ENCODE measurements at regions not wholly inside any gene's neighbourhood (a gene's known extent, or its start where the extent isn't known, plus 50 kb on each side); places are given as distances from the start of the nearest gene placed in this dataset.

DNA sequence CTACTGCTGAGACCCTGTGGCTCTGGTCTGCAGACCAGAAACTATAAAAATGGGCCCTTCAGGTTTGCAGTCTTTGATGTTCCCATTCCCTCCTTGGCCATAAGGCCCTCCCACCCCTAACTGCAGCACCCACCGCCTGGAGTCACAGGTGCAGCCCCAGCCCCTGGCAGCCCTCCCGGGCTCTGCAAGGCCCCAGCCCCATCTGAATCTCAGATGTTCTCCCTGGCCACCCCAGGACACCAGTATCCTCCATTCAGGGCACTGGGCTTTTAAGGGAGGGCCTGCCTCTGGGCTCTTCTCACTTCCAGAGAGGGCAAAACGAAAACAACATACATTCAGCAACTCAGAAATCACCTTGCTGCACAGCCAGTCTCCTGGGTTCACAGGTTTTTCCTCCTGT lies 107.7 kb upstream of the RET start:
- H3K27me3 ChIP-seq (ENCODE audit: control insufficient read depth in 3 of 3, insufficient read depth in 3 of 3, low read length in 3 of 3): no peaks in the 10 kb centered on the region
- no peaks in the 10 kb centered on the region for H3K9me3 ChIP-seq (ENCODE audit: control insufficient read depth in 3 of 3, low read length in 3 of 3)
- no peaks in the 10 kb centered on the region for H3K36me3 ChIP-seq (ENCODE audit: control insufficient read depth in 3 of 3, insufficient read depth in 3 of 3, low read length in 3 of 3)
- no peak overlapping the region for H3K4me3 ChIP-seq (ENCODE audit: low read length in 3 of 3)
- no peak overlapping the region for H3K27ac ChIP-seq (ENCODE audit: low read depth, low read length)
- no peaks in the 10 kb centered on the region for H3K4me1 ChIP-seq (ENCODE audit: control insufficient read depth in 3 of 3, insufficient read depth in 3 of 3, low read length in 3 of 3)
- no peak overlapping the region for H3K9ac ChIP-seq (ENCODE audit: low read depth in 1 of 3, low read length in 3 of 3)

DNA sequence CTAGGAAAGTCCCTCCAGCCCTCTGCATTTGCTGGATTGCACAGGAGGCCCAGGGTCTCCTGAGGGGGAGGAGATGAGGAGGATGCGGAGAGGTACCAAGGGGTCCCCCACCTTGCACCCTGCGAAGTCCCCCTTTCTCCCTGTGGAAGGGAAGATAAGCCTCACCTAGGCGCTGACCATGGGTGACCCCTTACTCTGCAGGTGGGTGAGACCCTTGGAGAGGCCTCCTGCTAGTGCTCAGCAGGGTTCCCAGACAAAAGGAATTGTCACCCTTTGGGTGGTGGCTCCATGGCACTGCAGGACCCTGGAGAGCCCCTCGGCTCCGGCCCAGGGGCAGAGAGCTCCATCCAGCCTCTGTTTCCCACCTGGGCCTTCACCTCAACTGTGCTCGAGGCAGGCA lies 107.0 kb upstream of the RET start:
- H3K4me3 ChIP-seq (ENCODE audit: low read length in 3 of 3): no peak overlapping the region

DNA sequence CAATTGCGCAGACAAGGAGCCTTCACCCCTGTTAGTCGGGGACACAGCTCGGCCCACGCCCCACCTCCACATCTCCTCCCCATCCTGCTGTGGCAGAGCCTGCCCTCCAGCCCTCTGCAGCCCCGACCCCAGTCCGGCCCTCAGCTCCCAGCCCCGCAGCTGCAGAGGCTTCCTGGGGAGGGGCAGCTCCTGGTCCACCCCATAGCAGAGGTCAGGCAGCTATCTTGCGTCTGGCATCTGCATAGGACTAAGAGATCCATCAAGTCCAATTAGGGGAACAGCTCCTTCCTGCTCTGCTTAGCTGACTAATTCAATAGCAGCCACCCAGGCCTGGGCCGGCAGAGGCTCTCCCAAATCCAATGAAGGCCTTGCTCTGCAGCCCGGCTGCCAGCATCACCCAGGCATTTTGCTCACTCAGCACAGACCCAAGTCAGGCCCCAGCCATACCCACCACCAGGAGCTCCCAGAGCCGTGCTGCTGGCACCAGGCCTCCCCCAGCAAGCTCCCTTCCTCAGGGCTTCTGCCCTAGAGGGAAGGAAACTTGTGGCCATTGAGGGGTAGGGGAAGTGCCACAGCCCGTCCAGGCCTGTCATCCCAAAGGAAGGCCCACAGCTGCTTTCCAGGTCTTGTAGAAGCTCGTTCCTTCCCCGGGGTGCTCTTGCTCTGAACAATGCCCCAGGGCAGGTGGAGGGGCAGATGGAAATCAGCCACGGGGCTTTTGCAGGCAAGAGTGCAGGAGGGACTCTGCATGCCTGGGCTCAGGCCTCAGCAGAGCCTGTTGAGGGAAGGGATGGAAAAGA lies 106.2 kb upstream of the RET start:
- no peaks in the 10 kb centered on the region for H3K36me3 ChIP-seq (ENCODE audit: control insufficient read depth in 3 of 3, insufficient read depth in 3 of 3, low read length in 3 of 3)
- H3K27ac ChIP-seq (ENCODE audit: low read depth, low read length): no peak overlapping the region
- no peaks in the 10 kb centered on the region for H3K27me3 ChIP-seq (ENCODE audit: control insufficient read depth in 3 of 3, insufficient read depth in 3 of 3, low read length in 3 of 3)
- H3K9me3 ChIP-seq (ENCODE audit: control insufficient read depth in 3 of 3, low read length in 3 of 3): no peaks in the 10 kb centered on the region
- no peak overlapping the region for H3K9ac ChIP-seq (ENCODE audit: low read depth in 1 of 3, low read length in 3 of 3)
- no peaks in the 10 kb centered on the region for H3K4me1 ChIP-seq (ENCODE audit: control insufficient read depth in 3 of 3, insufficient read depth in 3 of 3, low read length in 3 of 3)
- H3K4me3 ChIP-seq (ENCODE audit: low read length in 3 of 3): no peak overlapping the region

More for the DNA sequence above, 107.0 kb upstream of the RET start:
- Histone ChIP-seq H3K4me1 (ENCODE audit: control insufficient read depth in 3 of 3, insufficient read depth in 3 of 3, low read length in 3 of 3) (no peaks in the 10 kb centered on the region), H3K9ac (ENCODE audit: low read depth in 1 of 3, low read length in 3 of 3) (no peak overlapping the region), H3K36me3 (ENCODE audit: control insufficient read depth in 3 of 3, insufficient read depth in 3 of 3, low read length in 3 of 3) (no peaks in the 10 kb centered on the region), H3K27me3 (ENCODE audit: control insufficient read depth in 3 of 3, insufficient read depth in 3 of 3, low read length in 3 of 3) (no peaks in the 10 kb centered on the region), H3K27ac (ENCODE audit: low read depth, low read length) (no peak overlapping the region), H3K9me3 (ENCODE audit: control insufficient read depth in 3 of 3, low read length in 3 of 3) (no peaks in the 10 kb centered on the region)

DNA sequence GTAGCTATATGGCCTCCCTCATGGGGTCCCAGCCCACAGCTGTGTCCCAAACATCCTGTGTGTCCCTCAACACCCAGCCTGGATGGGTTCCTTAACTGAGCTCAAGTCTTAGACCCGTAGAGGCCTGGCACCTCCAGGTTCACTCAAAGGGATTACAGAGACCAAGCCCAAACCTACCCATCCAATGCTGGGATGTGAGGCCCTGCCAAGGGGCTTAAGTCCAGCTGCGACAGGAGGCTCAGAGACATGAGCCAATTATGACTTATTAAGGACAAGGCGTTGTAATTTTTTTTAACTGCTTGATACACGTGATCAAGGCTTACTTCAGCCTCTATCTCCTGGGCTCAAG lies 105.6 kb upstream of the RET start:
- Histone ChIP-seq H3K27me3 (ENCODE audit: control insufficient read depth in 3 of 3, insufficient read depth in 3 of 3, low read length in 3 of 3) (peaks cover 0 to 1% (median 0%) of the 10 kb centered on the region in 3 donors), H3K9me3 (ENCODE audit: control insufficient read depth in 3 of 3, low read length in 3 of 3) (no peaks in the 10 kb centered on the region), H3K27ac (ENCODE audit: low read depth, low read length) (no peak overlapping the region), H3K4me1 (ENCODE audit: control insufficient read depth in 3 of 3, insufficient read depth in 3 of 3, low read length in 3 of 3) (no peaks in the 10 kb centered on the region), H3K9ac (ENCODE audit: low read depth in 1 of 3, low read length in 3 of 3) (no peak overlapping the region), H3K4me3 (ENCODE audit: low read length in 3 of 3) (no peak overlapping the region), H3K36me3 (ENCODE audit: control insufficient read depth in 3 of 3, insufficient read depth in 3 of 3, low read length in 3 of 3) (no peaks in the 10 kb centered on the region)

DNA sequence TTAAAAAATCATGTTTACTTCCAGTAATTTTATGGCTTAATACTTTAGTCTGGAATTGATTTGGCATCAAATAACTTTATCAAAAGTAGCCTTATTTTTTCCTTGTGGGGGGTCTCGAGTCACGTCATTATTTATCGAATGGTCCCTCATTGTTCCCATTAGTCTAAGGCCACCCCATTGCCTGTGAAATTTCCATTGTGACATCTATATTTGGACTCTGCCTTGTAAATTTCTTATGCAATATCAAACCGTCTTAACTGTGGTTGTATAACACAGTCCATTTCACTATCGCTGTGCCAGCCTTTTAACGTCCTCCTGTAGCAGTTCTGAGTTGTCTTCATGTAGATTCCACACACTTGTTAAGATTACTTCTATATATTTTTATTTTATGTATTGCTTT lies 103.9 kb upstream of the RET start:
- Histone ChIP-seq H3K36me3 (ENCODE audit: control insufficient read depth in 3 of 3, insufficient read depth in 3 of 3, low read length in 3 of 3) (no peaks in the 10 kb centered on the region), H3K27ac (ENCODE audit: low read depth, low read length) (no peak overlapping the region), H3K4me3 (ENCODE audit: low read length in 3 of 3) (no peak overlapping the region), H3K27me3 (ENCODE audit: control insufficient read depth in 3 of 3, insufficient read depth in 3 of 3, low read length in 3 of 3) (peaks cover 0 to 5% (median 0%) of the 10 kb centered on the region in 3 donors), H3K4me1 (ENCODE audit: control insufficient read depth in 3 of 3, insufficient read depth in 3 of 3, low read length in 3 of 3) (no peaks in the 10 kb centered on the region), H3K9me3 (ENCODE audit: control insufficient read depth in 3 of 3, low read length in 3 of 3) (no peaks in the 10 kb centered on the region), H3K9ac (ENCODE audit: low read depth in 1 of 3, low read length in 3 of 3) (no peak overlapping the region)

DNA sequence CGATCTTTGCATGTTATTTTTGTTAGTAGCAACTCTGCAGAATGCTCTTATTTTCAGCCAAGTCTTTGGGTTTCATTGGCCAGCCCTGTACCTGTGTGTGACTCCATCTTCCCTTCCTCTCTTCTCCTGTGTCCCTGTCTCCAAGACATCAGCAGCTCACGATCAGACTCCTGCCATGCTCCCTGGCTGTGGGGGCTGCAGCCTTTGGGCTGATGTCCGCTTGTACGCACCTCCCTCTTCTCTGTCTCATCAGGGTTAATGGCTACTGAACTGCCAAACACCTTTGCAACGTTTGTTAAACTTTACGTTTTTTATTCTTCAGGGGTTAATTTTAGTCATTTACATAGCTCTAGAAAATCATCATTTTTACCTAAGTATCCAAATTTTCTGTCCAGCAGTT lies 103.5 kb upstream of the RET start:
- H3K9me3 ChIP-seq (ENCODE audit: control insufficient read depth in 3 of 3, low read length in 3 of 3): no peaks in the 10 kb centered on the region
- H3K36me3 ChIP-seq (ENCODE audit: control insufficient read depth in 3 of 3, insufficient read depth in 3 of 3, low read length in 3 of 3): no peaks in the 10 kb centered on the region
- no peak overlapping the region for H3K4me3 ChIP-seq (ENCODE audit: low read length in 3 of 3)
- no peak overlapping the region for H3K9ac ChIP-seq (ENCODE audit: low read depth in 1 of 3, low read length in 3 of 3)
- no peak overlapping the region for H3K27ac ChIP-seq (ENCODE audit: low read depth, low read length)
- H3K27me3 ChIP-seq (ENCODE audit: control insufficient read depth in 3 of 3, insufficient read depth in 3 of 3, low read length in 3 of 3): peaks cover 0 to 5% (median 0%) of the 10 kb centered on the region in 3 donors
- no peaks in the 10 kb centered on the region for H3K4me1 ChIP-seq (ENCODE audit: control insufficient read depth in 3 of 3, insufficient read depth in 3 of 3, low read length in 3 of 3)

DNA sequence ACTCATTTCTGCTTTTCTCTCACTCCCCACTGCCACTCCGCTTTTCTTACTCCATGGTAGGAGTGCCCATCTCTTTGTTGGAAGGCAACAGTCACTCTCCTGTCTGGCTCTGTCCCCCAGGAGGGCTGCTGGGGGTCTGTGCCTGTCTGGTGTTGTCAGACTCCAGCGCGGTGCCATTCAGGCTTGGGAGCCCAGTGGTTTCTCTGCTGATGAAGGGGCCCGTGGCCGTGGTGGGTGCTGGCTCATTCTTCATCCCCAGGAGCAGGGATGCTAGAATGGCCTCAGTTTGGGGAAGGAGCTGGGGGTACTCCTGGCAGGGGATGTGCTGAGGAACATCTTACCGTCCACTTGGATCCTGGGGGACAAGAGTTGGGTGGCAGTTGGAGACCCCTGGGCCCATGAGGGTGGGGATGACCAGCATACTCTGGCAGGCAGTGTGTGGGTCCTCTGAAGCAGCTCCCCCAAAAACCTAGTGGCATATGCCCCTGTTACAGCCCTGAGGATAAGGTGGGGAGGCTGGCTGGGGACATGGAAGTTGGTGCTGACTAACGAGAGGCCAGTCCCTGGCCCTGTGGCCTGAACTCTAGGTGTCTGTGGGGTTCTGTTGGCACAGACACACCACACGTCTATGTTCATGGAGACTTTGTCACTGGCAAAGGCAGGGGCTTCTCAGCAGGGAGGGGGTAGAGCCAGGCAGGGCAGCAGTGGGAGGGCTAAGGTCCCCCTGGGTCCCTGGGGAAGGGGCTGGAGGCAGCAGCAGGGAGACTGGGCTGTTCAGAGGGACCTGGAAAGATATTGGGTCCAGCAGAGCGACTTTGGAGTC lies 102.8 kb upstream of the RET start:
- Histone ChIP-seq H3K9me3 (ENCODE audit: control insufficient read depth in 3 of 3, low read length in 3 of 3) (no peaks in the 10 kb centered on the region), H3K4me3 (ENCODE audit: low read length in 3 of 3) (no peak overlapping the region), H3K27me3 (ENCODE audit: control insufficient read depth in 3 of 3, insufficient read depth in 3 of 3, low read length in 3 of 3) (peaks cover 0 to 5% (median 0%) of the 10 kb centered on the region in 3 donors), H3K4me1 (ENCODE audit: control insufficient read depth in 3 of 3, insufficient read depth in 3 of 3, low read length in 3 of 3) (no peaks in the 10 kb centered on the region), H3K36me3 (ENCODE audit: control insufficient read depth in 3 of 3, insufficient read depth in 3 of 3, low read length in 3 of 3) (no peaks in the 10 kb centered on the region), H3K9ac (ENCODE audit: low read depth in 1 of 3, low read length in 3 of 3) (no peak overlapping the region), H3K27ac (ENCODE audit: low read depth, low read length) (no peak overlapping the region)

DNA sequence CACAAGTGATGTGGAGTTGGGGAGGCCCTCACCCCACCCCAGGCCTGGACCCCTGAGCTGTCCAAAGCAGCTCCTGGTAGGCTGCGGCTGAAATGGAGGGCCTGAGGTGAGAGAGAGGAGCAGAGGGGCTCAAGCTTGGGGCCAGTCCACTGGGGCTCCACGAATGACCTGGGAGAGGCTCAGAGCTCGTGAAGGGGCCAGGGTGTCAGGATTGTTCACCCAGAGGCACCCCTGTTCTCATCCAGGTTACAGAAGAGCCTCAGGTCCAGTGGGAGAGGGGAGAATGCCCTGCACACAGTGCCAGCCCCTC lies 102.2 kb upstream of the RET start:
- Histone ChIP-seq H3K36me3 (ENCODE audit: control insufficient read depth in 3 of 3, insufficient read depth in 3 of 3, low read length in 3 of 3) (no peaks in the 10 kb centered on the region), H3K4me3 (ENCODE audit: low read length in 3 of 3) (no peak overlapping the region), H3K27ac (ENCODE audit: low read depth, low read length) (no peak overlapping the region), H3K4me1 (ENCODE audit: control insufficient read depth in 3 of 3, insufficient read depth in 3 of 3, low read length in 3 of 3) (no peaks in the 10 kb centered on the region), H3K27me3 (ENCODE audit: control insufficient read depth in 3 of 3, insufficient read depth in 3 of 3, low read length in 3 of 3) (peaks cover 0 to 5% (median 0%) of the 10 kb centered on the region in 3 donors), H3K9me3 (ENCODE audit: control insufficient read depth in 3 of 3, low read length in 3 of 3) (no peaks in the 10 kb centered on the region), H3K9ac (ENCODE audit: low read depth in 1 of 3, low read length in 3 of 3) (no peak overlapping the region)

DNA sequence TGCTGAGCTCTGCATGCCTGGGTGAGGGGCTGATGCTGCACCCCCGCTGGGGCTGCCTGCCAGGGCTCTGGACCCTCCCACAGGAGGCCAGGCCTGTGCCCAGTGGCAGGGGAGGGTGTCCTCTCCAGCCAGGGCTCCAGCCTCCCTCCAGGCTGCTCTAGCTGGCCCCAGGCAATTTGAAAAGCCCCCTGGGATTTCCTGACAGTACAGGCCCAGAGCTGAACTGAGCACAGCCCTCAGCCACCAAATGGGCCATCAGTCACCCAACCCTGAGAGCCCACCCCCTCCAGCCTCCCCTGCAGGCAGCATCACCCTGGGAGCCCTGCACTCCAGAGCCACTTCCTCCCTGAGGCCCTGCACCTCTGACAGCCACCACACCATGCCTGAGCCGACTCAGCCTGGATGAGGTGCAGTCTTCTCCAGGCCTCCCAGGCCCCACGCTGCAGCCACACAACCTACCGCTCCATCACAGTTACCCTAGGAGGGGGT lies 101.8 kb upstream of the RET start:
- Histone ChIP-seq H3K36me3 (ENCODE audit: control insufficient read depth in 3 of 3, insufficient read depth in 3 of 3, low read length in 3 of 3) (no peaks in the 10 kb centered on the region), H3K27ac (ENCODE audit: low read depth, low read length) (no peak overlapping the region), H3K4me1 (ENCODE audit: control insufficient read depth in 3 of 3, insufficient read depth in 3 of 3, low read length in 3 of 3) (no peaks in the 10 kb centered on the region), H3K9ac (ENCODE audit: low read depth in 1 of 3, low read length in 3 of 3) (no peak overlapping the region), H3K27me3 (ENCODE audit: control insufficient read depth in 3 of 3, insufficient read depth in 3 of 3, low read length in 3 of 3) (peaks cover 0 to 5% (median 0%) of the 10 kb centered on the region in 3 donors), H3K4me3 (ENCODE audit: low read length in 3 of 3) (no peak overlapping the region), H3K9me3 (ENCODE audit: control insufficient read depth in 3 of 3, low read length in 3 of 3) (no peaks in the 10 kb centered on the region)
